ENCODE measurements at regions not wholly inside any gene's neighbourhood (a gene's known extent, or its start where the extent isn't known, plus 50 kb on each side); places are given as distances from the start of the nearest gene placed in this dataset.

GRCh38 chr10:8420182-8420581 is 365.7 kb downstream of the GATA3 start:
- DNase-seq (ENCODE audit: low spot score) = no peak

- no peak for DNase-seq (ENCODE audit: low spot score)
Observed at GRCh38 chr10:8424555-8425211, 370.2 kb downstream of the GATA3 start.

- DNase-seq (ENCODE audit: low spot score) = no peak
Observed at GRCh38 chr10:8428654-8429053, 374.2 kb downstream of the GATA3 start.

GRCh38 chr10:8430321-8430720 is 375.8 kb downstream of the GATA3 start:
- DNase-seq (ENCODE audit: low spot score) = no peak

- DNase-seq (ENCODE audit: low spot score) = no peak
Observed at GRCh38 chr10:8431511-8431910, 377.0 kb downstream of the GATA3 start.

- DNase-seq (ENCODE audit: low spot score) = no peak
Observed at GRCh38 chr10:8435186-8436055, 380.9 kb downstream of the GATA3 start.

- no peak for DNase-seq (ENCODE audit: low spot score)
Observed at GRCh38 chr10:8437896-8438295, 383.4 kb downstream of the GATA3 start.

- no peak for DNase-seq (ENCODE audit: low spot score)
Observed at GRCh38 chr10:8438603-8439002, 384.1 kb downstream of the GATA3 start.

- no peak for DNase-seq (ENCODE audit: low spot score)
Observed at GRCh38 chr10:8439040-8439439, 384.6 kb downstream of the GATA3 start.

GRCh38 chr10:8444630-8445029 is 390.1 kb downstream of the GATA3 start:
- no peak for DNase-seq (ENCODE audit: low spot score)

GRCh38 chr10:8445353-8445752 is 390.9 kb downstream of the GATA3 start:
- no peak for DNase-seq (ENCODE audit: low spot score)

- DNase-seq (ENCODE audit: low spot score) = no peak
Observed at GRCh38 chr10:8449909-8450308, 395.4 kb downstream of the GATA3 start.

GRCh38 chr10:8453587-8453986 is 399.1 kb downstream of the GATA3 start:
- DNase-seq (ENCODE audit: low spot score) = peak; percentile 48

GRCh38 chr10:8454357-8454756 is 399.9 kb downstream of the GATA3 start:
- no peak for DNase-seq (ENCODE audit: low spot score)

GRCh38 chr10:8455181-8455580 is 400.7 kb downstream of the GATA3 start:
- DNase-seq (ENCODE audit: low spot score) = no peak

GRCh38 chr10:8456386-8456785 is 401.9 kb downstream of the GATA3 start:
- no peak for DNase-seq (ENCODE audit: low spot score)

- no peak for DNase-seq (ENCODE audit: low spot score)
Observed at GRCh38 chr10:8460626-8461025, 406.1 kb downstream of the GATA3 start.

GRCh38 chr10:8462565-8462964 is 408.1 kb downstream of the GATA3 start:
- no peak for DNase-seq (ENCODE audit: low spot score)

GRCh38 chr10:8463853-8464252 is 409.4 kb downstream of the GATA3 start:
- no peak for DNase-seq (ENCODE audit: low spot score)

- no peak for DNase-seq (ENCODE audit: low spot score)
Observed at GRCh38 chr10:8468477-8468876, 414.0 kb downstream of the GATA3 start.

- no peak for DNase-seq (ENCODE audit: low spot score)
Observed at GRCh38 chr10:8473205-8473604, 418.7 kb downstream of the GATA3 start.

GRCh38 chr10:8477300-8477699 is 422.8 kb downstream of the GATA3 start:
- no peak for DNase-seq (ENCODE audit: low spot score)

GRCh38 chr10:8481718-8482504 is 427.4 kb downstream of the GATA3 start:
- no peak for DNase-seq (ENCODE audit: low spot score)
